GM23248 (cell line): ENCODE measurements at regions not wholly inside any gene's neighbourhood (a gene's known extent, or its start where the extent isn't known, plus 50 kb on each side); places are given as distances from the start of the nearest gene placed in this dataset.

Experiments used
- EZH2 ChIP-seq: fragments of 200-600 bp; sonication (generic); IDR thresholded peaks from 2 replicates; pipeline ENCODE4 v1.6.1; 2018; ENCODE audit warnings: antibody characterized with exemption, mild to moderate bottlenecking; ENCODE audit not compliant: insufficient read depth, poor library complexity, severe bottlenecking
- EZH2phosphoT487 ChIP-seq: fragments of 200-600 bp; sonication (generic); IDR thresholded peaks from 2 replicates; pipeline ENCODE4 v1.6.1; 2018; ENCODE audit warnings: antibody characterized with exemption, moderate library complexity, mild to moderate bottlenecking, low read depth; ENCODE audit not compliant: insufficient read depth

- TF ChIP-seq EZH2 = no peak
- no peak for TF ChIP-seq EZH2phosphoT487
Measured at GRCh38 chr17:72365857-72366414, 245.1 kb downstream of the SOX9 start.
